ENCODE measurements at regions not wholly inside any gene's neighbourhood (a gene's known extent, or its start where the extent isn't known, plus 50 kb on each side); places are given as distances from the start of the nearest gene placed in this dataset.
A peak's percentile ranks its signal among the peaks of the same experiment; 100 is the strongest.

GRCh38 chr1:187474336-187474735 lies 645.6 kb downstream of the PLA2G4A start:
- no peaks in the 10 kb centered on the region for H3K36me3 ChIP-seq (ENCODE audit: control insufficient read depth in 2 of 3, insufficient read depth in 3 of 3, low read length in 3 of 3)
- TF ChIP-seq CTCF (IDR thresholded peaks at IDR 0.05; ENCODE audit: borderline replicate concordance, extremely low read depth, insufficient read depth), result no peak
- no peaks in the 10 kb centered on the region for H3K9me3 ChIP-seq (ENCODE audit: control insufficient read depth in 2 of 3, insufficient read depth in 1 of 3, low read length in 3 of 3)
- no peaks in the 10 kb centered on the region for H3K27me3 ChIP-seq (ENCODE audit: control insufficient read depth, insufficient read depth, low read length)
- H3K4me3 ChIP-seq (ENCODE audit: low read length in 3 of 3), result no peak overlapping the region
- FAIRE-seq (no peak), DNase-seq (no peak)
- intact Hi-C loops (cut with DNase I), result no loop called here
- H3K9ac ChIP-seq (ENCODE audit: low read length in 3 of 3), result no peak overlapping the region
- no peak overlapping the region for H3K27ac ChIP-seq (ENCODE audit: low read depth in 2 of 2, low read length in 2 of 2)
- H3K4me1 ChIP-seq (ENCODE audit: control insufficient read depth in 2 of 3, insufficient read depth in 2 of 3, low read depth in 1 of 3, low read length in 3 of 3), result no peaks in the 10 kb centered on the region

GRCh38 chr1:187476671-187477070 lies 647.9 kb downstream of the PLA2G4A start:
- TF ChIP-seq CTCF (IDR thresholded peaks at IDR 0.05; ENCODE audit: borderline replicate concordance, extremely low read depth, insufficient read depth), result no peak
- DNase-seq (peak in 1 of 5 donors; percentile 5), FAIRE-seq (no peak)
- intact Hi-C loops (cut with DNase I), result no loop called here
- Histone ChIP-seq H3K27ac (ENCODE audit: low read depth in 2 of 2, low read length in 2 of 2) (no peak overlapping the region), H3K9me3 (ENCODE audit: control insufficient read depth in 2 of 3, insufficient read depth in 1 of 3, low read length in 3 of 3) (no peaks in the 10 kb centered on the region), H3K9ac (ENCODE audit: low read length in 3 of 3) (no peak overlapping the region), H3K36me3 (ENCODE audit: control insufficient read depth in 2 of 3, insufficient read depth in 3 of 3, low read length in 3 of 3) (no peaks in the 10 kb centered on the region), H3K4me3 (ENCODE audit: low read length in 3 of 3) (no peak overlapping the region), H3K27me3 (ENCODE audit: control insufficient read depth, insufficient read depth, low read length) (no peaks in the 10 kb centered on the region), H3K4me1 (ENCODE audit: control insufficient read depth in 2 of 3, insufficient read depth in 2 of 3, low read depth in 1 of 3, low read length in 3 of 3) (no peaks in the 10 kb centered on the region)

GRCh38 chr1:187477103-187477502 lies 648.4 kb downstream of the PLA2G4A start:
- H3K4me3 ChIP-seq (ENCODE audit: low read length in 3 of 3), result no peak overlapping the region
- TF ChIP-seq CTCF (IDR thresholded peaks at IDR 0.05; ENCODE audit: borderline replicate concordance, extremely low read depth, insufficient read depth), result no peak
- H3K27ac ChIP-seq (ENCODE audit: low read depth in 2 of 2, low read length in 2 of 2), result no peak overlapping the region
- no peak for DNase-seq
- H3K9ac ChIP-seq (ENCODE audit: low read length in 3 of 3), result no peak overlapping the region
- H3K27me3 ChIP-seq (ENCODE audit: control insufficient read depth, insufficient read depth, low read length), result no peaks in the 10 kb centered on the region
- H3K9me3 ChIP-seq (ENCODE audit: control insufficient read depth in 2 of 3, insufficient read depth in 1 of 3, low read length in 3 of 3), result no peaks in the 10 kb centered on the region
- intact Hi-C loops (cut with DNase I), result no loop called here
- no peaks in the 10 kb centered on the region for H3K36me3 ChIP-seq (ENCODE audit: control insufficient read depth in 2 of 3, insufficient read depth in 3 of 3, low read length in 3 of 3)
- FAIRE-seq, result no peak
- no peaks in the 10 kb centered on the region for H3K4me1 ChIP-seq (ENCODE audit: control insufficient read depth in 2 of 3, insufficient read depth in 2 of 3, low read depth in 1 of 3, low read length in 3 of 3)

- intact Hi-C loops (cut with DNase I), result no loop called here
- DNase-seq, result no peak
- Histone ChIP-seq H3K4me3 (ENCODE audit: low read length in 3 of 3) (no peak overlapping the region), H3K9me3 (ENCODE audit: control insufficient read depth in 2 of 3, insufficient read depth in 1 of 3, low read length in 3 of 3) (no peaks in the 10 kb centered on the region), H3K9ac (ENCODE audit: low read length in 3 of 3) (no peak overlapping the region), H3K27me3 (ENCODE audit: control insufficient read depth, insufficient read depth, low read length) (no peaks in the 10 kb centered on the region), H3K36me3 (ENCODE audit: control insufficient read depth in 2 of 3, insufficient read depth in 3 of 3, low read length in 3 of 3) (no peaks in the 10 kb centered on the region), H3K27ac (ENCODE audit: low read depth in 2 of 2, low read length in 2 of 2) (no peak overlapping the region), H3K4me1 (ENCODE audit: control insufficient read depth in 2 of 3, insufficient read depth in 2 of 3, low read depth in 1 of 3, low read length in 3 of 3) (no peaks in the 10 kb centered on the region)
- no peak for TF ChIP-seq CTCF (IDR thresholded peaks at IDR 0.05; ENCODE audit: borderline replicate concordance, extremely low read depth, insufficient read depth)
- no peak for FAIRE-seq
Measured at GRCh38 chr1:187477535-187477934, 648.8 kb downstream of the PLA2G4A start.
